Panc1 (cell line): ENCODE measurements at regions not wholly inside any gene's neighbourhood (a gene's known extent, or its start where the extent isn't known, plus 50 kb on each side); places are given as distances from the start of the nearest gene placed in this dataset.

Source experiments
- ATAC-seq: fragments of 200-7000 bp; cut with Tn5 transposase; 2 replicates; pipeline ENCODE4 v1.9.1; 2020; ENCODE audit warnings: mild to moderate bottlenecking, moderate library complexity
- BruUV-seq: library from RNA; stranded (reverse); fragments of 400-500 nt; replicated peaks from 2 replicates; lab custom pipeline; 2021; lab: Mats Ljungman, UMichigan
- CTCF ChIA-PET: fragments of 300-600 bp; sonication (Branson Sonifier 250); formaldehyde crosslinking; loops from one replicate; lab custom pipeline; 2022; ENCODE audit warnings: antibody characterized with exemption; lab: Charles Lee
- POLR2A ChIA-PET: fragments of 300-600 bp; sonication (Branson Sonifier 250); formaldehyde crosslinking; loops from one replicate; lab custom pipeline; 2022; ENCODE audit warnings: antibody characterized with exemption; lab: Charles Lee
- DNase-seq: peaks from one replicate; pipeline ENCODE4 v3.0.0-alpha.2; 2010; ENCODE audit warnings: low read depth, low spot score
- H3K27ac ChIP-seq: 2 replicates; pipeline ENCODE4 v1.5.1; 2011; ENCODE audit warnings: mild to moderate bottlenecking, low read length, inconsistent platforms
- H3K27me3 ChIP-seq: fragments of 200-500 bp; sonication (Bioruptor generic); 2 replicates; pipeline ENCODE4 v1.6.0; 2014; ENCODE audit warnings: low read length, inconsistent platforms; ENCODE audit not compliant: control insufficient read depth, insufficient read depth
- H3K36me3 ChIP-seq: fragments of 200-500 bp; sonication (Bioruptor generic); 2 replicates; pipeline ENCODE4 v1.5.1; 2014; ENCODE audit warnings: inconsistent platforms, mild to moderate bottlenecking, low read length, moderate library complexity; ENCODE audit not compliant: control insufficient read depth, insufficient read depth
- H3K4me1 ChIP-seq: 2 replicates; pipeline ENCODE4 v1.5.1; 2011; ENCODE audit warnings: inconsistent platforms, mild to moderate bottlenecking, low read length, moderate library complexity; ENCODE audit not compliant: control insufficient read depth, insufficient read depth
- H3K4me3 ChIP-seq, 2 experiments: 2 replicates each; pipeline ENCODE4 v1.5.1; 2011 to 2012; ENCODE audit warnings: low read depth in 2 of 2, low read length in 2 of 2, mild to moderate bottlenecking in 2 of 2, inconsistent platforms in 1 of 2, moderate library complexity in 1 of 2
- H3K9me3 ChIP-seq: fragments of 200-500 bp; sonication (Bioruptor generic); 2 replicates; pipeline ENCODE4 v1.5.1; 2014; ENCODE audit warnings: low read depth, mild to moderate bottlenecking, inconsistent platforms, low read length, moderate library complexity; ENCODE audit not compliant: control insufficient read depth, insufficient read depth
- CTCF ChIP-seq: fragments of 450-650 bp; IDR thresholded peaks from 2 replicates; pipeline ENCODE4 v1.5.1; 2017; ENCODE audit warnings: mild to moderate bottlenecking
- POLR2AphosphoS5 ChIP-seq: IDR thresholded peaks from 2 replicates; pipeline ENCODE4 v1.6.1; 2012; ENCODE audit warnings: mild to moderate bottlenecking, low read depth, low read length, moderate library complexity
- REST ChIP-seq, 2 experiments: IDR thresholded peaks; 2 replicates each; pipeline ENCODE4 v1.6.1; 2011 to 2012; ENCODE audit warnings: low read depth in 2 of 2, control low read depth in 1 of 2, low read length in 1 of 2, mild to moderate bottlenecking in 1 of 2, moderate library complexity in 1 of 2; ENCODE audit not compliant: insufficient read depth in 1 of 2
- SIN3A ChIP-seq: IDR thresholded peaks from 2 replicates; pipeline ENCODE4 v1.6.1; 2012; ENCODE audit warnings: low read depth, mild to moderate bottlenecking, low read length, moderate library complexity, borderline replicate concordance; ENCODE audit not compliant: insufficient read depth
- TCF7L2 ChIP-seq: IDR thresholded peaks from 2 replicates; pipeline ENCODE4 v1.6.1; 2011; ENCODE audit warnings: mild to moderate bottlenecking, low read depth, low read length, inconsistent platforms
- in situ Hi-C: cut with HindIII; loops from 2 replicates; pipeline ENCODE4 v1.10.0; 2016; ENCODE audit warnings: low sequenced_read_pairs, low pct_unique_long_range_greater_than_20kb
- intact Hi-C: fragments of 100-400 bp; cut with micrococcal nuclease; formaldehyde crosslinking; loops from one replicate; pipeline ENCODE4 v1.10.0; 2022; ENCODE audit not compliant: unreplicated experiment

GRCh38 chr2:33946193-33946592 lies 347.1 kb upstream of the FAM98A start:
- TF ChIP-seq TCF7L2: no peak
- no peak for TF ChIP-seq SIN3A
- no peak for TF ChIP-seq CTCF
- TF ChIP-seq POLR2AphosphoS5: no peak
- no peak for TF ChIP-seq REST (IDR thresholded peaks at IDR 0.05; ENCODE audit: insufficient read depth in 1 of 2, low read depth in 2 of 2, low read length in 1 of 2)
- ChIA-PET POLR2A (no interaction called here), CTCF (no interaction called here)
- Histone ChIP-seq H3K27ac (no peak overlapping the region), H3K27me3 (no peaks in the 10 kb centered on the region), H3K36me3 (no peaks in the 10 kb centered on the region), H3K4me3 (no peak overlapping the region), H3K9me3 (no peaks in the 10 kb centered on the region), H3K4me1 (no peaks in the 10 kb centered on the region)
- in situ Hi-C loops (no loop called here), intact Hi-C loops (no loop called here)
- no TSS peak for BruUV-seq
- ATAC-seq (no peak), DNase-seq (no peak)

GRCh38 chr2:33933203-33933602 lies 334.1 kb upstream of the FAM98A start:
- H3K36me3 ChIP-seq: no peaks in the 10 kb centered on the region
- ChIA-PET CTCF (no interaction called here), POLR2A (no interaction called here)
- H3K4me1 ChIP-seq: no peaks in the 10 kb centered on the region
- no peak overlapping the region for H3K27ac ChIP-seq
- intact Hi-C loops: no loop called here
- no peaks in the 10 kb centered on the region for H3K9me3 ChIP-seq
- H3K27me3 ChIP-seq: no peaks in the 10 kb centered on the region
- DNase-seq: no peak
- no peak overlapping the region for H3K4me3 ChIP-seq
- TF ChIP-seq REST (IDR thresholded peaks at IDR 0.05; ENCODE audit: insufficient read depth in 1 of 2, low read depth in 2 of 2, low read length in 1 of 2) (no peak), CTCF (no peak), SIN3A (no peak), TCF7L2 (no peak), POLR2AphosphoS5 (no peak)
- ATAC-seq: no peak
- no TSS peak for BruUV-seq
- in situ Hi-C loops: no loop called here
